Mucosa of stomach (tissue), 1 donor: ENCODE measurements at regions not wholly inside any gene's neighbourhood (a gene's known extent, or its start where the extent isn't known, plus 50 kb on each side); places are given as distances from the start of the nearest gene placed in this dataset.

Experiments
- H3K27me3 ChIP-seq: one replicate; pipeline ENCODE4 v1.7.0; 2013; ENCODE audit warnings: mild to moderate bottlenecking, low read length; ENCODE audit not compliant: control insufficient read depth, insufficient read depth
- H3K36me3 ChIP-seq: one replicate; pipeline ENCODE4 v1.7.0; 2013; ENCODE audit warnings: low read length; ENCODE audit not compliant: control insufficient read depth, insufficient read depth
- H3K4me1 ChIP-seq: one replicate; pipeline ENCODE4 v1.7.0; 2013; ENCODE audit warnings: mild to moderate bottlenecking, low read length; ENCODE audit not compliant: control insufficient read depth, insufficient read depth
- H3K4me3 ChIP-seq: one replicate; pipeline ENCODE4 v1.7.0; 2013; ENCODE audit warnings: low read length
- H3K9ac ChIP-seq: one replicate; pipeline ENCODE4 v1.7.0; 2013; ENCODE audit warnings: mild to moderate bottlenecking, low read length, moderate library complexity
- H3K9me3 ChIP-seq: one replicate; pipeline ENCODE4 v1.7.0; 2013; ENCODE audit warnings: mild to moderate bottlenecking, low read length, moderate library complexity; ENCODE audit not compliant: control insufficient read depth
- donor health status: Pancreatic carcinoma.

DNA sequence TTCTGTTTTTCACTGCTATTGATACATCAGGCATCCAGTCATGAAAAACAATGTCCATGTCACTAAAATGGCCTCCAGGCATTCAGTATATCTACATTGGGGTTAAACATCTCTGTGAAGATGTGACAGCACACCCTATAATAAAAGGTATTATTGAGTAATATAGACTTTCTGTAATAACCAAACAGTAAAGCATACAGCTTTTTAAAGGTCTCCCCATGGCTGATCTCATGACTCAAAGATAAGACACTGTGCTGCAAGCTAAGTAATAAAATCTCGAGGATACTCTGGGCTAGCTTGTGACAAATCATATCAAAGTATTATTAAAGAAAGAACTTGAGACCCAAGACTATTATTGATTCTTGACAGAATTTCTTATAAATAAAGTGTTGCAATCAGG, 613.1 kb upstream of the PKN2 start:
- no peaks in the 10 kb centered on the region for H3K4me1 ChIP-seq
- no peaks in the 10 kb centered on the region for H3K27me3 ChIP-seq
- H3K4me3 ChIP-seq = no peak overlapping the region
- no peak overlapping the region for H3K9ac ChIP-seq
- H3K36me3 ChIP-seq = no peaks in the 10 kb centered on the region
- no peaks in the 10 kb centered on the region for H3K9me3 ChIP-seq

DNA sequence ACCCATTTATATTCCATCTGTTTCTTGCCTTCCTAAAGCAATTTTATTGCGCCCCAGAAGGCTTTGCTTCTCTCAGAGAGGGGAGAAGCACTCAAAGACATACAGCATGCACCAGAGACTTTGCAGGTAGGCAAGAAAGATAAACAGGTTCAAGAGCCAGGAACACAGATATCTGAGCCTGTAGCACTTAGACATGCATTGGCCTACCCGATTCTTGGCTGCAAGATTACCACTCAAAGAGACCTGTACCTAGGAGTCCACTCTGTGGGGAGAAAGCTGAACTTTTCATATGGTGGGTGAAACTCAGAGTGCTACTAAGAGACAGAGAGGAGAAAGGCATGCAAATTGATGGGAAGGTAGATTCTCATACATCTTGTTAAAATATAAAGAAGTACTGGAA, 609.4 kb upstream of the PKN2 start:
- no peaks in the 10 kb centered on the region for H3K36me3 ChIP-seq
- no peaks in the 10 kb centered on the region for H3K27me3 ChIP-seq
- no peaks in the 10 kb centered on the region for H3K4me1 ChIP-seq
- H3K9me3 ChIP-seq = no peaks in the 10 kb centered on the region
- H3K4me3 ChIP-seq = no peak overlapping the region
- H3K9ac ChIP-seq = no peak overlapping the region

DNA sequence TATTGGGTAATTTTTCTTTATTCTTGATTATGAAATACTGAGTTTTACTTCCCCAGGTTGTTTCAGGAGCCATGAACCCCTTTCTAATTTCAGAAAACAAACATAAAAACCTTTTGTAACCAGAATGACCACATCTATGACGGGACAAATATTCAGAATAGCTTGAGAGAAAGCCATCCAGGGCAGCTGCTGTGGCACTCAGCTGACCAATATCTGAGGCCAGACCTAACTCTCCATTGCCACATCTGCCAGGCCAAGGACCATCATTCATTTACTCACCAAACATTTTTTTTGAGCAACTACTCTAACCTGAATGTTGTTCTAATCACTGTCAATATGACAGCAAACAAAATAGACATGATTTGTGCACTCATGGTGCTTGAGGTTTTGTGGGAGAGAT, 608.3 kb upstream of the PKN2 start:
- Histone ChIP-seq H3K4me3 (no peak overlapping the region), H3K27me3 (no peaks in the 10 kb centered on the region), H3K9me3 (no peaks in the 10 kb centered on the region), H3K9ac (no peak overlapping the region), H3K36me3 (no peaks in the 10 kb centered on the region), H3K4me1 (no peaks in the 10 kb centered on the region)

DNA sequence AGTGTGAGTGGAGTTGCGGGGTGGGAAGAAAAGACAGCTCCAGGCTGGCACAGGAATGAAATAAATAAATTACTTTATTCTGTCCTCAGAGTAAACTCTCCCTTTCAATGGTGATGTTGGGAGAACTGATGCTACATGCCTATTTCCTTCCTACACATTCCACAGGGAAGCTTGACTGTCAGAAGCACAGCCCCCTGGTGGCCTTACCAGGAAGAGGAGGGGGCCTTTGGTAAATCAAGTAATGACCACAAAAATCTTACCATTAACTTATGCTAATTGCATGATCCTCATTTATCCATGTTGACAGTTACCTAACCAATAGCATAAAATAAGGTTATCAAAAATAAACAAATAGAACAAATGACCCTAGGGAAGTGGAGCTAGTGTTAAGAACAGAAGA, 605.0 kb upstream of the PKN2 start:
- H3K4me1 ChIP-seq = no peaks in the 10 kb centered on the region
- no peaks in the 10 kb centered on the region for H3K9me3 ChIP-seq

DNA sequence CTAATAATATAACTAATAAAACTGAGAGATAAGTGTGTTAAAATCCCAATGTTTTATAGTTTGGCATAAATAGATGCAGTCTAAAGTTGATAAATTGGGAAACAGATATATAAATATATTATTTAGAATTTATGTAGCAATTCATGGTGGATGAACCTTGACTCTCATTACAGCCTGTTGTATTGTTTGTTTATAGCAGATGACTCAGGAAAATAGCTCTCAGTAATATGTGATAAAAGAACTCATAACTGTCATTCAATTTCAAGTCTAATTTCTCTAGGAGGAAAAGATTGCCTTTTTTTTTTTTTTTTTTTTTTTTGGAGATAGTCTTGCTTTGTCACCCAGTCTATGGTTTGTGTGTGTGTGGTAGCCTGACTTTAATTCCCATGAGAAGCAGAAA, 603.2 kb upstream of the PKN2 start:
- Histone ChIP-seq H3K4me3 (no peak overlapping the region), H3K9ac (no peak overlapping the region), H3K4me1 (no peaks in the 10 kb centered on the region), H3K27me3 (no peaks in the 10 kb centered on the region), H3K36me3 (no peaks in the 10 kb centered on the region), H3K9me3 (no peaks in the 10 kb centered on the region)

More for the DNA sequence above, 605.0 kb upstream of the PKN2 start:
- Histone ChIP-seq H3K27me3 (no peaks in the 10 kb centered on the region), H3K36me3 (no peaks in the 10 kb centered on the region), H3K4me3 (no peak overlapping the region), H3K9ac (no peak overlapping the region)

DNA sequence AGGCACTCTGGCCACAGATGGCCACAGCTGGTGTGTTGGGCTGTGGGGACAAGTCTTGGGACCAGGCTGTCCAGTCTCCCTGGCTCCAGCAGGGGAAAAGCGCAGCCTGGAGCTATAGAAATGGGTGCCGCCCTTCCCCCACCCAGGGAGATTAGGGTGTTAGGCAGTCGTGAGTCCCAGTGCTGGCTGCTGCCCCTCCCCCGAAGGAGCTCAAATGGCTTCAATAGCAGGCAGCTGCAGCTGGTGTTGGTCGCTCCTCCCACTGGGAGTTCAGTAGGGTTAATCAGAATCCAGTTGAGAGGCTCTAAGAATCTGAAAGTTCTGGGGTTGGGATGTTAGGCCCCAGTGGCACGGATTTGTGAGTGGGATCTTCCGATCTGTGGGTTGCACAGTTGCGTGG, 595.6 kb upstream of the PKN2 start:
- no peaks in the 10 kb centered on the region for H3K4me1 ChIP-seq
- H3K9me3 ChIP-seq = no peaks in the 10 kb centered on the region
- no peaks in the 10 kb centered on the region for H3K27me3 ChIP-seq

DNA sequence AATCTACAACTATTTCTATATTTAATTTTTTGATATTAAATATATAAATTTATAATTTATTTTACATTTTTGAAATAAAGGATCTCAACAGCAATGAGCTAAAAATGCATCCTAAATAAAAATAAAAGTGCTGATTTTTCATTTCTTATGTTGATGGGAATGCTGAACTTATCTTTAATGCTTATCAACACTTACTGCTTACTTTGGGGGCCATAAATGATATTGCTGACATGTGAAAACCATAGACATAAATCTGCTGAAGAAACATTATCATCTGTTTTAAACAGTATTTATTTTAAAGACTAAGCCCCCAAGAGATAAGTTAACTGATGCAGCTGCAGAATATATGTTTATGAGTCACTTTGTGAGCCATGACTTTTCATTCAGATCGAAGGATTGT, 594.1 kb upstream of the PKN2 start:
- no peaks in the 10 kb centered on the region for H3K27me3 ChIP-seq
- H3K4me3 ChIP-seq = no peak overlapping the region
- H3K9ac ChIP-seq = no peak overlapping the region
- no peaks in the 10 kb centered on the region for H3K9me3 ChIP-seq
- no peaks in the 10 kb centered on the region for H3K4me1 ChIP-seq
- no peaks in the 10 kb centered on the region for H3K36me3 ChIP-seq

More for the DNA sequence above, 595.6 kb upstream of the PKN2 start:
- H3K4me3 ChIP-seq = no peak overlapping the region
- no peaks in the 10 kb centered on the region for H3K36me3 ChIP-seq
- no peak overlapping the region for H3K9ac ChIP-seq

DNA sequence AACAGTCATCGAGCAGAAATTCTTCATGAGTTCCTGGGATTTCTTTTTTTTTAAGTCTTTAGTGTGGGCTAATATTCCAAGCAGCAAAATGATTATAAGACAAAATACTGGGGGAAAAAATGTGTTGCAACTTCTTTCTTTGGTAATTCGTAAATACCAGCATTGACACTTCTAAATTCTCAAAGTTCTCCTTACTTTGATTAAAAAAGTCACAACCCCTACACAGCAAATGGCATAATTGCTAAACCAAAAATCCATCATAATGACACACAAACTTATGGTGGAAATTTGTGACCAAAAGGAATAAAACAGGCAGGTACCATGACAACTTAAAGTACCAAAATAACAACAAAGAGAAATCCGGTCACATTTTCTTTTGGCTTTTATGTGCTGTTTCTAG, 585.2 kb upstream of the PKN2 start:
- Histone ChIP-seq H3K9me3 (no peaks in the 10 kb centered on the region), H3K27me3 (no peaks in the 10 kb centered on the region), H3K4me3 (no peak overlapping the region), H3K4me1 (no peaks in the 10 kb centered on the region), H3K36me3 (no peaks in the 10 kb centered on the region), H3K9ac (no peak overlapping the region)

DNA sequence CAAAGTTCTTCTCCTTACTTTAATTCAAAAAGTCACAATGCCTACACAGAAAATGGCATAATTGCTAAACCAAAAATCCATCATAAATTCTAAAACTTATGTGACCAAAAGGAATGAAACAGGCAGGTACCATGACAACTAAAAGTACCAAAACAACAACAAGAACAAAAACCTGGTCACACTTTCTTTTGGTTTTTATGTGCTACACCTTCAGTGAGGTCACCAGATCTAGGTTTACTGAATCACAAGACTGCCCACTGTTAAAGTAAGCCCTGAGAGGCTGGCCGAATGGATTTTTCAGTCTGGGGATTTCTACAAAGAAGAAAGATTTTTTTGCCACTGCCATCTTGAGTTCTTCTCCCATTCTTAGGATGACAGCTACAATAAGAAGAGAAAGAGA, 583.0 kb upstream of the PKN2 start:
- Histone ChIP-seq H3K4me1 (no peaks in the 10 kb centered on the region), H3K36me3 (no peaks in the 10 kb centered on the region), H3K9ac (no peak overlapping the region), H3K4me3 (no peak overlapping the region), H3K9me3 (no peaks in the 10 kb centered on the region), H3K27me3 (no peaks in the 10 kb centered on the region)

DNA sequence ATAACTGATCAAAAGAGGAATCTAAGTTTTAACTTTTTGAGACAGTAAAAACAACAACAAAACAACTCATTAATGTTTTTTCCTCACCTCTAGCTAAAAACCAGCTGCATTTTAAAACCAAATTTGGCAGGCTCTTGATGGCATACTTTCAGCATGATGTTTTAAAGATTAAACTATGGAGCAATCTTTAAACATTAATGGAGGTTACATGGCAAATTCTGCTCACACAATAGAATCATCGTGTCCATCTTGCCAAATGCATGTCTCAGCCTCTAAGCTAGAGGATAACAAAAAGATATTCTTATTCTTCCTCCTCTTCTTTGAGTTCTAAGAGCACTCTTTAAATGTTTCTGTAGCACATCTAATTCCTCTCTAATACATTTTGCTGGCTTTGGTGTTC, 579.8 kb upstream of the PKN2 start:
- Histone ChIP-seq H3K4me1 (no peaks in the 10 kb centered on the region), H3K27me3 (no peaks in the 10 kb centered on the region), H3K9ac (no peak overlapping the region), H3K4me3 (no peak overlapping the region), H3K9me3 (no peaks in the 10 kb centered on the region), H3K36me3 (no peaks in the 10 kb centered on the region)

DNA sequence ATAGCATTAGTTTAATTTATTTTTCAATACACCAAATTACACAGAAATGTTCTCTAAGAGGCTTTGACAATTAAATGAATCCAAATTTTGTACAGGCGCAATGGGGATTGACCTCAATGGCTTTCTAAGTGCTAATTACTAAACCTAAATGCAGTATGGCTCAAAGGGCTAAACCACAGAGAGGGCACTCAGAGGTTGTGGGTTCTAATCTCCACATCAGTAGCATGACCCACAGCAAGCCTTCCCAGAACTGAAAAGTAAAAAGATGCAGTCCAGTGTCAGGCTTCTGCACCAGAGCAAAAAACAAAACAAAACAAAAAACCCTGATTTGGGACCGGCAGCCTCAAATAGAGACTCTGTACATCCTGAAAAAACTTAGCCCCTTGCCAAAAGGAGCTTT, 579.2 kb upstream of the PKN2 start:
- Histone ChIP-seq H3K9ac (no peak overlapping the region), H3K36me3 (no peaks in the 10 kb centered on the region), H3K27me3 (no peaks in the 10 kb centered on the region), H3K9me3 (no peaks in the 10 kb centered on the region), H3K4me1 (no peaks in the 10 kb centered on the region), H3K4me3 (no peak overlapping the region)

DNA sequence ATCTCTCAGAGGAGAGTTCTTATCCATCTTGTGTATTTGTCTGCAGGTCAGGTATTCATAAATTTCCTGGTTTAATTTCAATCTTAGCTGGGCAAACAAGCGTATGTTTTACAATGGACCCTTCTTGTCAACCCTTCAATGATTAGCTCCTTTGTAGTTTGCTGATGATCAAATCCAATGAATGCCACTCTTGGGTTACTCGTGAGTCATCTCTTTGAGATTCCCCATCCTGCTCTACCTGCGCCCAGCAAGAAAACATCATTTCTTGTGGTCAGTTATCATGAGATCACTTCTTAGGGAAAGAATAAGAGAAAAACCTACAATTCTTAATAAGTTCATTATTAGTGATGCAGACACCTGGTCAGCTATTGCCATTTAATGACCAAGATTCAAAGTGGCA, 572.3 kb upstream of the PKN2 start:
- Histone ChIP-seq H3K36me3 (no peaks in the 10 kb centered on the region), H3K9ac (no peak overlapping the region), H3K4me3 (no peak overlapping the region), H3K9me3 (no peaks in the 10 kb centered on the region), H3K4me1 (peaks cover 7% of the 10 kb centered on the region), H3K27me3 (no peaks in the 10 kb centered on the region)

DNA sequence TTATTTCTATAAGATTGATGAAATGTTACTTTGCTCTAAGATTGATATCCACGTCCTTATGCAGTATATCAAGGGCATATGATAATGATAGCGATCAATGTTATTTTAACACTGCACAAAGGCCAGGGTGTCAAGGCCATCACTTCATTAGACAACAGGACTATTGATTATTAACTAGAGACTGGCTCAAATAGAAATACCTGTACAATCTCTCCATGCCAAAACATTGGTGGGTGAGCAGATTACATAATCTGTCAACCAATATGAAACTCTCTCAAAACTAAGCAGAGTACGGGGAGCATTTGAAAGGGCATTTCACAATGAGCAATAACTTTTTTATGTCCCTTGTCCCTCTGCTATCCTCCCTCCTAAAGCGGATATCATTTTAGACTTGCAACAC, 566.5 kb upstream of the PKN2 start:
- Histone ChIP-seq H3K9ac (no peak overlapping the region), H3K4me3 (no peak overlapping the region), H3K36me3 (no peaks in the 10 kb centered on the region), H3K4me1 (no peaks in the 10 kb centered on the region), H3K9me3 (no peaks in the 10 kb centered on the region), H3K27me3 (no peaks in the 10 kb centered on the region)
